HG02885 (cell line): ENCODE measurements at regions not wholly inside any gene's neighbourhood (a gene's known extent, or its start where the extent isn't known, plus 50 kb on each side); places are given as distances from the start of the nearest gene placed in this dataset.
"Not testable (repeated sequence)": the region's sequence is repeated elsewhere in the genome, so short reads cannot be mapped to it uniquely, and the experiment has no call there.

Source experiments
- ATAC-seq: cut with Tn5 transposase; IDR thresholded peaks from one replicate; pipeline ENCODE4 v1.9.1; 2021; ENCODE audit warnings: mild to moderate bottlenecking; ENCODE audit not compliant: unreplicated experiment, poor library complexity

GRCh38 chr6:133093956-133094355, 147.2 kb upstream of the EYA4 start:
- no peak for ATAC-seq

GRCh38 chr6:133097208-133097607, 143.9 kb upstream of the EYA4 start:
- no peak for ATAC-seq

- ATAC-seq: no peak
These were observed 141.6 kb upstream of the EYA4 start for GRCh38 chr6:133099573-133099972.

GRCh38 chr6:133100865-133101264, 140.3 kb upstream of the EYA4 start:
- ATAC-seq: no peak

GRCh38 chr6:133101790-133102189, 139.4 kb upstream of the EYA4 start:
- no peak for ATAC-seq

- no peak for ATAC-seq
These were observed 134.2 kb upstream of the EYA4 start for GRCh38 chr6:133106934-133107333.

- ATAC-seq: no peak
These were observed 132.7 kb upstream of the EYA4 start for GRCh38 chr6:133108419-133108818.

- no peak for ATAC-seq
These were observed 126.2 kb upstream of the EYA4 start for GRCh38 chr6:133114973-133115372.

- ATAC-seq: no peak
These were observed 125.2 kb upstream of the EYA4 start for GRCh38 chr6:133115946-133116345.

GRCh38 chr6:133128191-133128590, 113.0 kb upstream of the EYA4 start:
- no peak for ATAC-seq

GRCh38 chr6:133129556-133129955, 111.6 kb upstream of the EYA4 start:
- no peak for ATAC-seq

- ATAC-seq: no peak
These were observed 110.3 kb upstream of the EYA4 start for GRCh38 chr6:133130863-133131262.

GRCh38 chr6:133131621-133132465, 109.3 kb upstream of the EYA4 start:
- ATAC-seq: no peak

GRCh38 chr6:133132466-133132971, 108.6 kb upstream of the EYA4 start:
- no peak for ATAC-seq

GRCh38 chr6:133136177-133136880, 104.8 kb upstream of the EYA4 start:
- ATAC-seq: no peak

- ATAC-seq: not testable (repeated sequence)
These were observed 93.5 kb upstream of the EYA4 start for GRCh38 chr6:133147470-133148184.

GRCh38 chr6:133156689-133157088, 84.5 kb upstream of the EYA4 start:
- no peak for ATAC-seq

- ATAC-seq: no peak
These were observed 83.2 kb upstream of the EYA4 start for GRCh38 chr6:133157995-133158394.

- ATAC-seq: no peak
These were observed 81.8 kb upstream of the EYA4 start for GRCh38 chr6:133159255-133159795.

- no peak for ATAC-seq
These were observed 80.6 kb upstream of the EYA4 start for GRCh38 chr6:133160536-133160935.

- no peak for ATAC-seq
These were observed 75.9 kb upstream of the EYA4 start for GRCh38 chr6:133165235-133165634.
